Stimulated activated CD4-positive, alpha-beta T cell treated with anti-CD3 and anti-CD28 coated beads, TNF-alpha, amount 100 ng/mL, for 48 hours (primary cell): ENCODE measurements at regions not wholly inside any gene's neighbourhood (a gene's known extent, or its start where the extent isn't known, plus 50 kb on each side); places are given as distances from the start of the nearest gene placed in this dataset.

Experiments
- DNase-seq, 3 donors: peaks; one replicate each; pipeline ENCODE4 v3.0.0-alpha.2; 2020; ENCODE audit warnings: low read depth in 3 of 3

DNA sequence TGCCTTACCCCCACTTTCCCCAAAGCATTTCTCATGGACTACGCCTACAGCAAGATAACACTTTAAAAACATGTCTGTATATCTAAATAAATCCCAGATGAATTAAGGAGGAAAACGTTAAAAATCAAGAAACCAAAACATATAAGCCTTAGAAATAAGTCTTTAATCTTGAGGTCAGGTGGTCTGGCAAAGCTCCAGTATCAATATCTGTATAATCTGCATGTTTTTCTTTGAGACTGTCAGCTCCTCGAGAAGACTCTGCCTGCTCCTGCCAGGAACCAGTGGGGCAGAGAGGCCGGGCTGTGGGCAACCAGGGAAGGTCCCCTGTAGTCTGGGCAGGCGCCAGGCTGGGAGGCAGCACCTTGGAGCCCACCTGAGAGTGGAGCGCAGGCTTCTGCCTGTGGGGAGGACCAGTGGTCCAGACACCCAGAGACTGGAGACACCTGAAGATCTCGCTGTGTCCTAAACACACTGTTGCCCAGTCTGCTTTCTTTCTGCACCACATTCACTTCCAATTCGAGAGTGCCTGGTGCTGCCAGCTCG lies 291.0 kb upstream of the SOX11 start:
- no peak for DNase-seq

GRCh38 chr2:5403392-5403791 lies 288.8 kb upstream of the SOX11 start:
- no peak for DNase-seq

GRCh38 chr2:5409898-5410381 lies 282.2 kb upstream of the SOX11 start:
- no peak for DNase-seq

DNA sequence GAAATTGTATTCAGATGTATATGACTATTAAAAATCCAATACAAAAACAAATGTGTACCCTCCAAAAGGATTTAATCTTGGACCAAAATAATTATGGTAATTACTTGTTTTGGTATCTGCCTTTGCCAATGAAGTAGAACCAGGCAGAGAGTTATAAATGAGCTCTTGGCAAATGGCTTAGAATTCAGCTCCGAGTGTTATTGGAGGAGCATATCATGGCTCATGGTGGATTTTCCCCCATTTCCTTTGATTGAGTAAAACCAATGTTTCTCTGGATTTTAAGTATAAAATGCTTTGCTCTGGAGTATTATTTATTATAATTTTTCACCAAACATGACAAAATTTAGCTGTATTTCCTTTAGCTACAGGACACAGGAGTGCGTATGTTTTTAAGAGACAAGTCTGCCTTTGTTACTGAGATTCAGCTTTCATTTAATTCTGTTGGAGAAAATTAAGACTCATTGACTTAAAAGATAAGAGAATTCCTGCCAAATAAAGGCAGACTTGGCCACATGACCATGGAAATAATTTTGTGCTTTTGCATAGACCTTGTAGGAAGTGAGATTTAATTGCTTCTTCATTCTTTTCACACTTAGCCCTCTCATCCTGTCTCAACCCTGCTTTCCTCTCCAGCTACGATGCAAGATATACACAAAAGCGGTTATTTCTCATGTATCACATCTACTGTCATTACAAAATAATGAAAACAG lies 281.0 kb upstream of the SOX11 start:
- DNase-seq: no peak

DNA sequence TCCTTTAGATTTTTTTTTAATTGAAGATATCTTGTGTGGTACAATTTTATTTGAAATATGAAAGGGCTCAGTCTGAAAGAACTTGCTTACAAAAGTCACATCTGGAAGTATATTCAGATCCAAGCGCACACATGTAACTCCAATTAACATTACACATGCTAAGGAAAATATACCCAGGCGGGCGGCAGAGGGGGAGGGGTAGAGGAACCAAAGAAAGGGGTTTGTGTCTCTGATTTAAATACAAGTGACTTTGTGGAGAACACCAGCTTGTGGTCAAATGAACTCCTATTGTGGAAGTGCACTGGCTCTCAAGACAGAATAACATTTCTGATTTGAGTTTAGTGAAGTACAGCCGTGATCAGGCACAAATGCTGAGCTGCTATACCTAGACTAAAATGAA lies 280.2 kb upstream of the SOX11 start:
- DNase-seq: no peak

GRCh38 chr2:5433855-5434254 lies 258.3 kb upstream of the SOX11 start:
- no peak for DNase-seq

GRCh38 chr2:5437375-5437774 lies 254.8 kb upstream of the SOX11 start:
- no peak for DNase-seq

DNA sequence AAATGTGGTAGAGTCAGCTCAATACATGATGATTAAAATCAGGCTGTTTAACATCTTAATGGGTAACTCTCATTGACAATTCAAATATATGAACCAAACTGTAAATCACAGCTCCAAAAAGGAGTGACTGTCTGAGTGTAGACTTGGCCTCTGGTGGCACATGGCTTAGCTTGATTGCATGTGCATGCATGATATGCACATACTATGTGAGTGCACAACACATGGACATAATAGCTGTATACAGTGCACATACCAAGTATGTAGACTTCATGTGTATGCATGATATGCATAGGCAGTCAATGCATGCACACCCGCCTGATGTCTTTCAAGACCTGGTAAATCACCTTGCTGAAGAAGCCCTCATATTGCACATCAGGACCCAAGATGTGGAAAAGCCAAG lies 252.0 kb upstream of the SOX11 start:
- DNase-seq: no peak

DNA sequence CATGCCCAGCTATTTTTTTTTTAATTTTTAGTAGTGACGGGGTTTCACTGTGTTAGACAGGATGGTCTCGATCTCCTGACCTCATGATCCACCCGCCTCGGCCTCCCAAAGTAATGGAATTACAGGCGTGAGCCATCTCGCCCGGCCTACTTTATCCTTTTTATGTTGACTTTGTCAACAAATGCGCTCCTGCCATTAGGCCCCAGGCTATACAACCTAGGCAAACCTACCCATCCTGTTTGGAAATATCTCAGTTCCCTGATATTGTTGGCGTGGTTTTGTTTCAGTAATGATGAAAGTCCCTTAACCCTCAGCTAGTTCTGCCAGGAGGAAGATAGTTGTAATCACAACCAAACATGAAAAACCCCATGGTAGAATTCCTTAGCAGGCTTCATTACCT lies 249.4 kb upstream of the SOX11 start:
- DNase-seq: no peak

DNA sequence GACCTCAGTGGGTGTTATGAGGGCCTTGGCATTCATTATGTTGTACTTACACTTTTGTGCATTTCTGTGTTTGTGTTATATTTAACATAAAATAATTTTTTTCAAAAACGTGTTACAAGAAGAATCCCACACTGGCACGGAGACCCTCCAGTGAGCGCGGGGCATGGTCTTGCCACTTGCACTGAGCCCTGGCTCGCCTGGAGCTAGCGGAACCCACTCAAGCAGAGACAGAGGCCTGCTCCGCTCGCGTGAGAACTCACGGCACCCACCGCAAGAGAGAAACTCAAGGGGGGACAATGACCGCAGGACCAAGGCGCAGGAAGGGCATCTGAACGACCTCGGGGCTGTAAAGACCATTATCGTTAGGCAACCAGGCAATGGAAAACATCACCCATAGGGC lies 248.0 kb upstream of the SOX11 start:
- DNase-seq: no peak

DNA sequence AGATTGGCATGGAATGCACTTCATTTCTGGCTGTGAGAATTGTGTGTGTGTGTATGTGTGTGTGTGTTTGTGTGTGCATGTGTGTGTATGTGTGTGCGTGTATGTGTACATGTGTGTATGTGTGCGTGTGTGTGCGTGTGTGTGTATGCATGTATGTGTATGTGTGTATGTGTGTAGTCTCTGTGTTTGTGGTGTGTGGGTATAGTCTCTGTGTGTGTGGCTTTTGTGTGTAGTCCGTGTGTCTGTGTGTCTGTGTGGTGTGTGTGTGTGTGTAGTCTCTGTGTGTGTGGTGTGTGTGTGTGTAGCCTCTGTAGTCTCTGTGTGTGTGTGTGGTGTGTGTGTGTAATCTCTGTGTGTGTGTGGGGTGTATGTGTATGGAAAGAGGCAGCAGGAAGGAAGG lies 247.3 kb upstream of the SOX11 start:
- DNase-seq: no peak

GRCh38 chr2:5449867-5450266 lies 242.3 kb upstream of the SOX11 start:
- DNase-seq: no peak

DNA sequence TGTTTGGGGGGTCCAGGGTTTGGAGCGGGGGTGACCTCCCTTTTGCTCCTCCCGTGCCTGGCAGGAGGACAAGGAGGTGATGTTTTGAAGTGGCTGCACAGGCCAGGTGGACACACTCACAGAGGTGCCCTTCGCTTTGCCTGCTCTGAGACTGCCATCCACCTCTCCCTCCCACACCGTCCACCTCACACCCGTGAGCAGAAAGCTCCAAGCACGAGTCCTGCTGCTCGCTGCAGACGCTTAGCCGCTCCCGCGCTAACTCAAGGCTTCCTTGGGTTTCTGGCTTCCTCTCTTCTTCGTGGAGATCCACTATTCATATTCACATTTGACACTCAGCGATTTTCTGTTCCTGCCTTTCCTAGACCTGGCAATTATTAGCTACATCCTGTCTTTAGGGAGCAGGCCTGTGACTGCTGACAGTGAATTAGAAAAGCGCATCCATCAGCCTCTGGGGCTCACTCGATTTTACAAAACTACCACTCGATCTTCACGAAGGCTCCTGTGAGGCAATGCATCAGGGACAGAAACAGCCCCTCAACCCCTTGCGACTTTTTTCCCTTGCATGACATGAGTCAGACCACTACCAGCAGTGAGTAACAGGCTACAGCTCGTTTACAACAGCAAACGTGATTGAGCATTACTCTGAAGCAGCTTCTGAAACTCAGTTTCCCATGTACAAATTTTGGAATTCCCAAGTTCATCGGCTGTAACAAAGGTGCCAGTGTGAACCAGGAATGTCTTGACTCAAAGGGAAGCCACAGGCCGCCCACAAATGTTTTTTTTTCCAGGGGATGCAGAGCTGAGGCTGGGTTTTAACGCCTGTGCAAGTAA lies 238.7 kb upstream of the SOX11 start:
- no peak for DNase-seq

GRCh38 chr2:5454051-5454390 lies 238.2 kb upstream of the SOX11 start:
- DNase-seq: no peak

- no peak for DNase-seq
Observed at GRCh38 chr2:5459041-5459440, 233.1 kb upstream of the SOX11 start.

DNA sequence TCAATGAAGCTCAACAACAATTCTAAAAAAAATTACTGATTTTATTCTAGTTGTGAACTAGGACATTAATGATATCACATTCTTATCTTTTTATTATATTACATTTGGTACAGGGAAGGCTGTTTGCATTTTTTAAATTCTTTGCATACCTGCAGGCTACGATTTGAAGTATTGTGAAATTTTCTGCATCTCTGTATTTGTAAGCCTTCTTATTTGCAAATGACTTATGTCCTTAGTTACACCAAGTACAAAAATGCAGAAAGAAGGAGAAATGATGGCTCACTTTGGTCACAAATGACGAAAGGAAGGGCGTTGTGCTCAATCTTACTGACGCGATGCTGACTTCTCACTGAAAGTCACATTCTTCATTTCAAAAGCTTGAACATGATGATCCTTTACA lies 227.5 kb upstream of the SOX11 start:
- DNase-seq: no peak

DNA sequence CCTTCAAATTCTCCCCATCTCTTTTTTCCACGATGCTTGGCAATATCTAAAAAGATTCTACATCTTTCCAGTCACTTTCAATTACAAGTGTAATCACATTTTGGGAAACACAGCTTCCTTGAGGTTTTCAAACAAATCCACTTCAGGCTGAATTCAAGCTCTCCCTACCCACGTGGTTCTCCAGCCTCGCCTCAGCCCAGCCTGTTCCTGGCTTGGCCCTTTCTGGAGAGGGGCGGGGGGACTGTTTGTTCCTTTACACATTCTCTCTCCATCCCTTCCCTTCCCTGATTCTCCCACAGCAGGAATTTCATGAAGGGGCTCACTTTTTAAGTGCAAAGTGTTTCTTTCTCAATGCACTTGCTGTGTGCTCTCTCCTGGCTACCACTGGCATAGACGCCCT lies 226.3 kb upstream of the SOX11 start:
- DNase-seq: no peak

- DNase-seq: no peak
Observed at GRCh38 chr2:5467178-5467905, 224.8 kb upstream of the SOX11 start.

GRCh38 chr2:5472673-5473072 lies 219.5 kb upstream of the SOX11 start:
- no peak for DNase-seq

DNA sequence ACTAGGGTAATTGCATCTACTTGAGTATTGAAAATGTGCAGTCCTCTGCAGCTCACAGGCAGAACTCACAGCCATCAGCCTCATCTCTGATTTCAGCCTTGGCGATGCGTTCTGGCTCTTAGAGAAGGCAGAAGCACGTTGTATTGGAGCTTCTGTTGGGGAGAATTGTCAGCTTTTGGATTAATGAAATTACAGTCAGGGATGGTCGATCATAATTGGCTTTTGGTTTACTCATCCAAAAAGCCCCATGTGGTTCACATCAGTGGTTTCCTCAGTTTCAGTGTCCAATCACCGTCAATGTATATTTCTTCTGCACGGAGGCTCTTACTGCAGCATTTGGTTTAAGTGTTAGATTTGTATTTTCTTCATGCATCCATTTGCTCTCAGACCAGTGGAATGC lies 218.5 kb upstream of the SOX11 start:
- no peak for DNase-seq

- no peak for DNase-seq
Observed at GRCh38 chr2:5474716-5475115, 217.5 kb upstream of the SOX11 start.

GRCh38 chr2:5479265-5479928 lies 212.8 kb upstream of the SOX11 start:
- no peak for DNase-seq
